GM18873 (cell line): ENCODE measurements at regions not wholly inside any gene's neighbourhood (a gene's known extent, or its start where the extent isn't known, plus 50 kb on each side); places are given as distances from the start of the nearest gene placed in this dataset.

Experiments
- ATAC-seq: cut with Tn5 transposase; IDR thresholded peaks from one replicate; pipeline ENCODE4 v1.9.1; 2021; ENCODE audit warnings: mild to moderate bottlenecking, moderate library complexity, moderate number of reproducible peaks; ENCODE audit not compliant: unreplicated experiment, low FRiP score

GRCh38 chr20:11060423-11061185, 386.8 kb upstream of the JAG1 start:
- ATAC-seq = no peak

GRCh38 chr20:11063444-11063843, 389.6 kb upstream of the JAG1 start:
- ATAC-seq = no peak

- ATAC-seq = no peak
Observed at GRCh38 chr20:11064946-11065345, 391.1 kb upstream of the JAG1 start.

- ATAC-seq = no peak
Observed at GRCh38 chr20:11067359-11067758, 393.6 kb upstream of the JAG1 start.

GRCh38 chr20:11072982-11073381, 399.2 kb upstream of the JAG1 start:
- ATAC-seq = no peak

GRCh38 chr20:11076434-11077105, 402.8 kb upstream of the JAG1 start:
- no peak for ATAC-seq

GRCh38 chr20:11077226-11077625, 403.4 kb upstream of the JAG1 start:
- ATAC-seq = no peak

- no peak for ATAC-seq
Observed at GRCh38 chr20:11080010-11080409, 406.2 kb upstream of the JAG1 start.

- no peak for ATAC-seq
Observed at GRCh38 chr20:11080781-11081377, 407.1 kb upstream of the JAG1 start.

GRCh38 chr20:11083841-11084240, 410.0 kb upstream of the JAG1 start:
- no peak for ATAC-seq

- no peak for ATAC-seq
Observed at GRCh38 chr20:11084508-11084907, 410.7 kb upstream of the JAG1 start.

- no peak for ATAC-seq
Observed at GRCh38 chr20:11086970-11087369, 413.2 kb upstream of the JAG1 start.

- ATAC-seq = no peak
Observed at GRCh38 chr20:11090751-11091150, 417.0 kb upstream of the JAG1 start.

GRCh38 chr20:11091511-11091910, 417.7 kb upstream of the JAG1 start:
- no peak for ATAC-seq

- ATAC-seq = no peak
Observed at GRCh38 chr20:11092151-11092550, 418.4 kb upstream of the JAG1 start.

- no peak for ATAC-seq
Observed at GRCh38 chr20:11094196-11094595, 420.4 kb upstream of the JAG1 start.

GRCh38 chr20:11094711-11095110, 420.9 kb upstream of the JAG1 start:
- ATAC-seq = no peak

- no peak for ATAC-seq
Observed at GRCh38 chr20:11098888-11099287, 425.1 kb upstream of the JAG1 start.

GRCh38 chr20:11101243-11101642, 427.4 kb upstream of the JAG1 start:
- ATAC-seq = no peak

GRCh38 chr20:11101696-11102095, 427.9 kb upstream of the JAG1 start:
- ATAC-seq = no peak

- no peak for ATAC-seq
Observed at GRCh38 chr20:11103866-11104265, 430.1 kb upstream of the JAG1 start.
